NCI-H748 (cell line): ENCODE measurements at regions not wholly inside any gene's neighbourhood (a gene's known extent, or its start where the extent isn't known, plus 50 kb on each side); places are given as distances from the start of the nearest gene placed in this dataset.
"Not testable (repeated sequence)": the region's sequence is repeated elsewhere in the genome, so short reads cannot be mapped to it uniquely, and the experiment has no call there.

Source experiments
- DNase-seq: peaks from one replicate; lab custom pipeline; 2025; ENCODE audit not compliant: unreplicated experiment; lab: John Stamatoyannopoulos, UW

GRCh38 chr2:143890798-143891197, 629.1 kb downstream of the ZEB2 start:
- DNase-seq = no peak

DNA sequence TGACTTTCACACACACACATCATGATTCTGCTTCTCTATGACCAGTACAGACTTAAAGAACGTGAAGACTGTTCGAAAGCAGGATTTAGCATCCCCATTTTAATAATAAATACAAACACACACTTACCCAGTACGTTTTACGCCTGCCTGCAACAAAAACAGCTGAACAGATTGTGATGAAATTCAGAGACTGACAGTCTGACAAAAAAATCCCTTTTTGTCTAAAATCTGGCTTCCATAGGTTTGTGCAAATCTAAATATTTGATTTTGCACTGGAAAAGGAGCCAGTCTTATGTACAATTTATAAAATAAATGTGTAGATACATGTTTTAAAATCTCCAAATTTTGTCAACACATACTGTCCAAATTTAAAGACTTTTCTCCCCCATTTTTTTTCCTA, 630.7 kb downstream of the ZEB2 start:
- no peak for DNase-seq

GRCh38 chr2:143885461-143885860, 634.5 kb downstream of the ZEB2 start:
- DNase-seq = no peak

DNA sequence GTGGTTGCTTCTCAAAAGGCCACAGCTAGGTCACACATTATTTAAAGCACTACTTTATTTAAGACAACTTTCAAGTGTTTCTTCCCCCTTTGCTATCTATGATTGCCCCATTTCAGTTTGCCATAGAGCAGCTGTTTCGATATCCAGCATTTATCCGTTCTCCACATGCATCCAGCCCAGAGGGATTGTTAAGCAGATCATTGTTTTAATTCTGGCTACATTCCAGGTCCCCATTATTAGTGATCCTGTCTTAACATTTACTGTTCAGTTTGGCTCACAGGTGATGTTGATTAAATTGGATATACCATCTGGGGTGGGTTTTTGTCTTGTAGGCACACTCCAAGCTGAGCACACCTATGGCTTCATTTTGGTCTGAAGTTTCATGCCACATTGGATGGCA, 638.7 kb downstream of the ZEB2 start:
- peak; percentile 86 for DNase-seq

DNA sequence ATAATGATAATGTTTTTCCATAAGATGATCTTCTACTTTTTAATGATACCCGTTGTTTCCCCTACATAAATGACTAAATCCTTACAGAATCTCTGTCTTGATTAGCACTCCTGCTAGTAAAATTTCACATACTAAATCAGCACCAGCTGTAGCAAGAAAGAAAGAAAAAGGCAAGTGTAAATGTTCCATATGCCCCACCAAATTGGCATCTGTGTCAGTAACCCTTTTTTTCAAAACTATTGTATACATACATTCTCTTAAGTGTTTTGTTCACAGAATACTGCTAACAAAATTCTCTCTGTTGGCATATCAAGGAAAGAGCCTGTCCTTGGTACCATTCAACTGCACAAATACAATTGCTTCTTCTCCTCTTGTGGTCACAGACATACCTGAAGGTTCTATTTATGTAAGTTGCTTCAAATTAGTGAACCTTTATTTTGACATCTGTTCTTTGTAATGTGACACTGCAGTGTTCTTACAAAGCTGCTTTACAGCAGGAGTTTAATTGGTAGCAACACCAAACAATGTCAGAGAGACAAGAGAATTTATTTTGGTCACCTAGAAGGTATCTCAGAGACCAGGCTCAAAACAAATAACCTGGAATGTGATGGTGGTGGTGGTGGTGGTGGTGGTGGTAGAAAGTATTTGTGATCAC, 641.9 kb downstream of the ZEB2 start:
- peak; percentile 84 for DNase-seq

- DNase-seq = no peak
Measured at GRCh38 chr2:143877056-143877455, 642.9 kb downstream of the ZEB2 start.

DNA sequence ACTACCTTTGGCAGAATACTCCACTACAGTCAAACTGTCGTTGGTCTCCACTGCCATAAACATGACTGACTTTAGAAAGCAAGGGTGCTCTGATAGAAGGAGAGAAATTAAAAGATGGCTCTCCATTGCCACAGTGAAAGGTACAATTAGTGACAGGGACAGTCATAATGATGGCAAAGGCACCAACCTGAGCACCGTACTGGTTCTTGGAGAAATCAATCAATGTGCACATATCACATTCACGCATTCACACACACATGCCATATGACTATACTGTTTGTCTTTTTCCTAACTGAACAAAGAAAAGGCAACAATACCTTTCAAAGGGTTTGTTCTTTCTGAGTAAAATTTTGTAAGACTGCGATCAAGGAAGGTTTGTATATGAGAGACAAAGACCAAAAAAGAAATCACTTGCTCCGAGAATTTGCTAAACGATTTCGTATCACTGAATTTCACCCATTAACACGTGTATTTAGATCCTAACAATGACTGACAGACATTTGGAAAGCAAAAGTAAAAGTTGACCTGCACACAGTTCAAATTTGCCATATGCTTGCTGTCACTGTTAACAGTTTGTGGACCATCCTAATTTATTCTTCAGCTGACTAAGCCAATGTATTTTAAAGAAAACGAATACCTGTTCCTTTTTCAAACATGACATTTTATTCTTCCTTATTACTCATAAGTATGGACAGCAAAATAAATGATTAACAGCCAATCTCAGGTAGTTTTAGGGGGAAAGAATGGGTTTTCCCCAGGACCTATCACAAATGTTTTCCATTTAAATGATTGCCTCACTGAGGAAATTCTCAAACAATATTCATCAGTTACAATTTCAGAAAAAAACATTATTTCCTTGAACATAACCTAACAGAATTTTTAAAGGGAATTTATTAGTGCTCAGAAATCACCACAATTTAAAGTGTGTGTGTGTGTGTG, 644.4 kb downstream of the ZEB2 start:
- DNase-seq = no peak

GRCh38 chr2:143873886-143874285, 646.0 kb downstream of the ZEB2 start:
- DNase-seq = peak; percentile 51

GRCh38 chr2:143870696-143871095, 649.2 kb downstream of the ZEB2 start:
- DNase-seq = no peak

- DNase-seq = no peak
Measured at GRCh38 chr2:143856978-143857377, 662.9 kb downstream of the ZEB2 start.

- DNase-seq = no peak
Measured at GRCh38 chr2:143852759-143853158, 667.2 kb downstream of the ZEB2 start.

GRCh38 chr2:143850084-143850483, 669.8 kb downstream of the ZEB2 start:
- DNase-seq = no peak

DNA sequence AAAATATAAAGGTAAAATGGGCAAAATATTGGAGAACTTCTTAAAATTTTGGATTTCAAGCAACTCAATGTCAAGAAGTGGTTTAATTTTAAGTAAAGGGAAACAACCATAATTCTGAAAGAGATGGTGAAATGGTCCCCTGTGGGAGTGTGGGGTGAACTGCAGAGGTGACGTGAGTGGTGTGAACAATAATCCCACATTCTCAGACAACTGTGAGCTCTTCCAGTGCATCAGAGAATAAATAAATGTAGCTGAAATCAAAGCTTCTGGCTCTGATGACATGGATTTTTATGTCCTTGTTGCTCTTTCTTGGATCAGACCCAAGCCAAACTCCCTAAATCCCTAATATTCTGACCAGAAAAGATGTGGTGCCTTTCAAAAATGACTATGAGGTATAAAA, 672.7 kb downstream of the ZEB2 start:
- no peak for DNase-seq

GRCh38 chr2:143844986-143845385, 674.9 kb downstream of the ZEB2 start:
- no peak for DNase-seq

DNA sequence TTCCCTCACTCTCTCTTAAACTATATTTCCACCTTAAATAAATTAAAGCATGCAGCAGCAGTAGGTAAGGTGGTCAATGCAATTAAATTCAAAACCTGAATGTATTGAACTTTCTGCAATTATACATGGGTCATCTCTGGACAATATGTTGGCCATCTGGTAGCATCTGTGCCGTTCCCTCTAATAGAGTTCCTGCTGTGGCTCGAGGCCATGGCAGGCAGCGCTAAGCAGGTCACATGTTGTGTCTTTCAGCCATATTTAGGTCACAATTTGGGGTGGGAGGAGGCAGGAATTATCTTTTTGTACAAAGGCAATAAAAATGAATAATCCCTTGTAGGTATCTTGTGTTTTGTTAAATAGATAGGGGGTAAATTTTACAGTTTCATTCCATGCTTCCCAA, 676.2 kb downstream of the ZEB2 start:
- peak; percentile 23 for DNase-seq

DNA sequence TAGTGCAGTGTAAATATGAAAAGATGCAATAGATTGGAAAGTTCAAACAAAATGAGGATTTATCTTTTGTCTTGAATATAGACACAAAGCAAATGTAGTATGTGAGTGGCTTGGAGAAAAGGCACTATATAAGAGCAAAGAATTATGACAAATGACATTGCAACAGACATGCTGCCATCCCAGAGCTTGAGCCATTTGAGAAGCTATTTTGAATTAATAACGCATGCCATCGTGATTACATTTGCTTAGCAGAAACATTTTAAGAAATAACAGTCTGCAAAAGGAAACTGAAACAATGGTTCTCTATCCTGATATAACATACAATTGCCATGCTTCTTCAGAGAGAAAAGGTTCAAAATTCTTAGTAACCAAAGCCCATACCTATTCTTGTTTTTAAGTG, 677.1 kb downstream of the ZEB2 start:
- no peak for DNase-seq

GRCh38 chr2:143841935-143842334, 678.0 kb downstream of the ZEB2 start:
- peak; percentile 22 for DNase-seq

DNA sequence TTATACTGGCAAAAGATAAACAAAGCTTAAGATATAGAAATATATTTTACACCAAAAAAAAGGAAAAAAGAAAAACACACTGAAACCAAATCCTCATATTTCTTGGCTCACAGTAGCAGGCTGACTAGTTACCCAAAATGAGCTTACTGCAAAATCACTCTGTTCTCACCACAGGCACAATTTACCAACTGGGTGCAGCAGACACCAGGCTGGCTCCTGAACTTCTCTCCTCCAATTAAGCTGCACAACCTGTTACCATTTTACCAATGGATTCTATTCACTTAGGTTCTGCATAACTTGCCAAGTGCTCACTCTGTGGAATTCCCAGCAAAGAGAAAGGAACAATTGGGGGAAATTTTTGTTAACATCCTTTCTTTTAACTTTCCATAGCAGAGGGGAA, 679.3 kb downstream of the ZEB2 start:
- DNase-seq = no peak

DNA sequence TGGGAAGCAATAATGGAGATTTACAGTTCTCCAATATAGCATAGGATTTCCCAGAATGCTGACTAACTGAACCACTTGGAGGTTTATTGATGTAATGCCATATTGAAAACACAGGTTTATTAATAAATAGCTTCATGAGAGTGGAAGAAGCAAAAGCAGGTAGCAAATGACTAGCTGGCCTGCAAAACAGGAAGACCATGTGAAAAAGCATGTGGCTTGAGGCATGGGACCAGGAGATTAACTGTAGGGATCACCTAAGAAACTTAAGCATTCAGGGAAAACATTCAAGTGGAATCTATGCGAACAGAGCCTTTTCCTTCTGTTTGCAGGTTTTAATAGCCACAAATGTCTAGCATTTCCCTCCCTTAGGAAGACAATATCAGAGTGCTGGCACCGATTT, 679.7 kb downstream of the ZEB2 start:
- no peak for DNase-seq

DNA sequence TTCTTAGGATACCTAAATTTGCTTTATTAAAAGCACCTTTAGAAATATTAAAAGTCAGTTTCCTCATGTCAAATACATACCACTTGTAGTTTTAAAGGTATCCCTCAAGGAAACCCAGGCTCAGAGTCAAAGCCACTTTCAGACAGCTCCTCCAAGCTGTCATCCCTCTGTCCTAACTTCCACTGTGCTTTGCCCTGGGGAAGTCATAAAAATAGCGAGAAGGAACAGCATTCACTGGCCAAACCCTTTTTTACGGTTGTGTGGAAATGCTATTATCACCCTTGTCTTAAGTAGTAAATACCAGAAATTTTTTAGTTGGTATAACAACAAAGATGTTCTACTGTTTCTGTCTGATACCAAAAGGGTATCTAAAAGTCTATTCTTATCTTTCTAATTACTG, 680.5 kb downstream of the ZEB2 start:
- no peak for DNase-seq

DNA sequence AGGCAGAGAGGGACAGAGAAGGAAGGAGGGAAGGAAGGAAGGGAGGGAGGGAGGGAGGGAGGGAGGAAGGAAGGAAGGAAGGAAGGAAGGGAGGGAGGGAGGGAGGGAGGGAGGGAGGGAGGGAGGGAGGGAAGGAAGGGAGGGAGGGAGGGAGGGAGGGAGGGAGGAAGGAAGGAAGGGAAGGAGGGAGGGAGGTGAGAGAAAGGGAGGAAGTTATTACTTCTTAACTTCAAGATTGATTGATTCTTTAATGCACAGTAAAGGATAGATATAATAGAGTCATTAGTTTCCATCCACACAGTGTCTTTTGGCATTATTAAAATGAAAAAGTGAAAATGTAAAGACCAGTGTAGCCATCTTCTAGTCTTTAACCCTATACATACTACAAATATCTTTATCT, 682.9 kb downstream of the ZEB2 start:
- not testable (repeated sequence) for DNase-seq

DNA sequence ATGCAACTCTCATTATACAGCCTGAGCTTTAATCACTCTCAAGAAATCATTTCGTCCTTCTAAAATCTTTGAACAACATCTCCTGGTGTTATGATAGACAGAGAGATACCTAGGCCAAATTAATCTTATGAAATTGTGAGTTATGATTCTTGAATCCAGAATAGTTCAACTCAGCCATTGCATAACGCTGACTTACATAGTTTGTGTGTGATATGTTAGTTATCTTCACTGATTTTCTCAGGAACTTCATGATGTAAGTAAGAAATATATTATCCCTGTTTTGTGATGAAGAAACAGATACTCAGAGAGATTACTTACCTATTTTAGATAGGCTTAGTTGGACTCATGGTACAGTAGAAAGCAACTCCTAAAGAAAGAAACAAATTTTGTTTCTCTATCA, 684.4 kb downstream of the ZEB2 start:
- no peak for DNase-seq
